ENCODE measurements at regions not wholly inside any gene's neighbourhood (a gene's known extent, or its start where the extent isn't known, plus 50 kb on each side); places are given as distances from the start of the nearest gene placed in this dataset.
A peak's percentile ranks its signal among the peaks of the same experiment; 100 is the strongest.

DNA sequence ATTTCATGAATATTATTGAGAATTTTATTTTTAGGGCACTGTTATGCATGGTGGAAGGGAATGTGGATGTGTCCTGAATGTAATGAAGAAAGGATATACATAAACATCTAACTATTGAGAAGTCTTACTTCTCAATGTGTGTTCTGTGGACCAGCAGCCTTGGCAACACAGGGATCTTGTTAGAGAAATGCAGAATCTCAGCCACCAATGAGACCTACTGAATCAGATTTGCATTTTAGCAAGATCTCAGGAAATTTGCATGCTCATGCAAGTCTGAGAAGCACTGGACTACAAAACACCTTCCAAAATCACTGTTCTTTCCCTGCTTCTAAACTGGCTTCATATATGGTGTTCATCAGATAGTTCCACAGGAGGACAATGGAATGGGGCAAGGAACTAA lies 139.7 kb upstream of the WDFY3 start:
- TF ChIP-seq, protein P1, sequence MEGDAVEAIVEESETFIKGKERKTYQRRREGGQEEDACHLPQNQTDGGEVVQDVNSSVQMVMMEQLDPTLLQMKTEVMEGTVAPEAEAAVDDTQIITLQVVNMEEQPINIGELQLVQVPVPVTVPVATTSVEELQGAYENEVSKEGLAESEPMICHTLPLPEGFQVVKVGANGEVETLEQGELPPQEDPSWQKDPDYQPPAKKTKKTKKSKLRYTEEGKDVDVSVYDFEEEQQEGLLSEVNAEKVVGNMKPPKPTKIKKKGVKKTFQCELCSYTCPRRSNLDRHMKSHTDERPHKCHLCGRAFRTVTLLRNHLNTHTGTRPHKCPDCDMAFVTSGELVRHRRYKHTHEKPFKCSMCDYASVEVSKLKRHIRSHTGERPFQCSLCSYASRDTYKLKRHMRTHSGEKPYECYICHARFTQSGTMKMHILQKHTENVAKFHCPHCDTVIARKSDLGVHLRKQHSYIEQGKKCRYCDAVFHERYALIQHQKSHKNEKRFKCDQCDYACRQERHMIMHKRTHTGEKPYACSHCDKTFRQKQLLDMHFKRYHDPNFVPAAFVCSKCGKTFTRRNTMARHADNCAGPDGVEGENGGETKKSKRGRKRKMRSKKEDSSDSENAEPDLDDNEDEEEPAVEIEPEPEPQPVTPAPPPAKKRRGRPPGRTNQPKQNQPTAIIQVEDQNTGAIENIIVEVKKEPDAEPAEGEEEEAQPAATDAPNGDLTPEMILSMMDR (IDR thresholded peaks at IDR 0.05; ENCODE audit: insufficient read depth, low read depth, low read length, missing control alignments): no peak
- H3K4me3 ChIP-seq (ENCODE audit: low read length): no peak overlapping the region
- DNase-seq (ENCODE audit: low read depth): no peak

DNA sequence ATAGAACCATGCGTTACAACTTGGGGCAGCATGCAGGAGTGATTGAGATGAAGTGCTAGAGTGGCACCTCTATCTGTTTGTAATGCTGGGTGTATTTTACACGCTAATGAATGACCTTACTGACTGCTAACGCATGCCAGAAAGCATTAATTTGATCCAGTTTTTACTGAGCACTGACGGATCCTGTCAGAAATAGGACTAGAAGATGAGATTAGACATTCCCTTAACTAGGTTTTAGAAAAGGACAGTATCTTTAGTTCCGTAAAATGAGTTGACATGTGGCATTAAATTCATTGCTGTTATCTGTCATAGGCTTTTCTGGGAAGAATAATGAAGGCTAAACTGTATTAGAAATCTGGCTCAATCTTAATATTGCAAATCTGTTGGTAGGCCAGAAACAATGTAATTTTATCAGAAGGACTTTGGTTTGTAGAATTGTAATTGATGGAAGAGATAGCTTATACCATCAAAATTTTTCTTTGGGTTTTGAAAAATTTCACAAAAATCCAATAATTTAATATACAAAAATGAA lies 140.4 kb upstream of the WDFY3 start:
- TF ChIP-seq, protein P1 (IDR thresholded peaks at IDR 0.05; ENCODE audit: insufficient read depth, low read depth, low read length, missing control alignments): no peak
- DNase-seq (ENCODE audit: low read depth): no peak
- no peak overlapping the region for H3K4me3 ChIP-seq (ENCODE audit: low read length)

DNA sequence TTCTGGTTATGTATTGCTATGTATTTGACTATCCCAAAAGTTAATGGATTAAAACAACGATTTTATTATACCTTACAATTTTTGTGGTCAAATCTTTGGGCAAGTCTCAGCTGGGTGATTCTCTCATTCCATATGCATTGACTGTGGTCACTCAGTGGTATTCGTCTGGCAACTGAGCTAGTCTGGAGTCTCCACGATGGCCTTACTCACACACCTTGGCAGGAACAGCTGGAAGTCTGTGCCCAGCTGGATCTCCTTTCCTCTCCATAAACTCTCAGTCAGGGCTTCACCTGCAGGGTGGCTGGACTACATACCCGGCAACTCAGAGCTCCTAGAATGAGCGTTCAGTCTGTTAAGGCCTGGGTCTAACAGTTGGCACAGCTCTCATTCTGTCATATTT lies 141.1 kb upstream of the WDFY3 start:
- DNase-seq (ENCODE audit: low read depth): peak; percentile 60
- TF ChIP-seq, protein P1 (IDR thresholded peaks at IDR 0.05; ENCODE audit: insufficient read depth, low read depth, low read length, missing control alignments): no peak
- no peak overlapping the region for H3K4me3 ChIP-seq (ENCODE audit: low read length)

DNA sequence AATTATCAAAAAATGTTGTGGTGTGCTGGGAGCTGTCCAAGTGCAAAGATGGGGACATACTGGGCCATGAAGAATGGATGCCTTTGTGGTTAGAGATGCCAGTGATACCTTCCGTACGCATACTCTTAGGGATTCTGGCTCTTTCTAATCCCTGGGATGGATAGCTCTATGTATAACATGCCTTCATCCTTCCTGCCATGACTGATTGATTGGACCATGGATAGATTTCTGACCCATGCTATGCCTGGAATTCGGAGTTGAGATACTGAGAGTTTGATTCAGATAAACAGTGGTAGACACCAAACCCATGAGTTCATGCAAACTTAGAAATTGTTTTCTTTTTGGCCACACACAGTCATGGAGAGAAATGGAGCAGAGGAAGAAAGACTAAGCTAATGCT lies 147.2 kb upstream of the WDFY3 start:
- TF ChIP-seq, protein P1 (IDR thresholded peaks at IDR 0.05; ENCODE audit: insufficient read depth, low read depth, low read length, missing control alignments): no peak
- DNase-seq (ENCODE audit: low read depth): no peak
- no peak overlapping the region for H3K4me3 ChIP-seq (ENCODE audit: low read length)

DNA sequence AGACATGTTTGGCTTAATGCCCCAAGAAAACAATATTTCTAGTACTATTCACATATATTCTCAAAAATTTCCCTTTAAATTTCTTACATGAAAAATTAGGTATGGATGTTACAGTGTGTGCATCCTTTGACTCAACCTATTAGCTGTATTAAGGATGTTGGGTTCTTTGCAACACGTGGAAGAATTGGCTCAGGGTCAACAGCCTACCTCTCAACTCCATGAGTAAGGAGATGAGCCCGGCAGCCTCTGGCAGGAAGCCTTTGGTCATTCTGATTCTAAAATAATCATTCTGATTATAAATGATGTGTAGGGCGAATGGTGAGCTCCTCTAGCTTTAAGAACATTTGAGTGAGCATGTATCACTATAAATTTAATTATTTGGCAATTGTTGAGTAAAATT lies 148.0 kb upstream of the WDFY3 start:
- DNase-seq (ENCODE audit: low read depth): peak; percentile 36
- no peak overlapping the region for H3K4me3 ChIP-seq (ENCODE audit: low read length)
- TF ChIP-seq, protein P1 (IDR thresholded peaks at IDR 0.05; ENCODE audit: insufficient read depth, low read depth, low read length, missing control alignments): no peak

DNA sequence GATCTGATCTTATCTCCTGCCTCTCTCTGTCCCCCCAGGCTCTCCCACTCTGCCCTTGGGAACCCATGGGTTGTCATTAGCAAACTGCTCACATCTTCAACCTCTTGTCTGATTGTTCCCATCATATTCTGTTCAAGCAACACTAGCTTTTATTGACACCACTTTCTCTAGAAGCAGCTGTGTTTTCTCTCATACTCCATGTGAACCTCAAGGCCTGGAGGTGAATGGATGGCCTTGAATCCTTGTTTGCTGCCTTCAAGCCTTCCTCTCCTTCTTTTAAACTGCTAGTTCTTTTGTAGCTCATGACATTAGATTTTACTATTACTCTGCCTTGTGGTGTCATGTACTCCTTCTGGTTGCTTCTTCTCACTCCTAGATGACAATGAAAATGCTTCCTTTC lies 149.5 kb upstream of the WDFY3 start:
- TF ChIP-seq, protein P1 (IDR thresholded peaks at IDR 0.05; ENCODE audit: insufficient read depth, low read depth, low read length, missing control alignments): no peak
- H3K4me3 ChIP-seq (ENCODE audit: low read length): no peak overlapping the region
- DNase-seq (ENCODE audit: low read depth): no peak

DNA sequence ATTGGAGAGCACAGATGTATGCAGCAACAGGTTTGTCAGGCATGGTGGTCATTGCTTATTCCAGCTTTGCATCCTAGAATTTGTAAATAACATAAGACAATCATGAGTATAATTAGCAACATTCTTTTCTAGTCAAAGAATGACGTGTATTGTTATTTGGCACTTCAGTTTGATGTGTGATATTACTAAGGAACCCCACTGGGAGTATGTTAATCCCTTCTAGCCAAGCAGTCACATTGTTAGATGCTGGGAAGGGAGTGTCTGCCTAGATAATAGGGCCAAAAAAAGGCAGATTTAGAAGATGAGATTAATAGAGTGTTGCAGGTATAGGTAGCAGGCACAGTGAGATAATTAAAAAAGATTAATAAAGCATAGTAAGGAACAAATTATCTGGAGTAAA lies 159.2 kb upstream of the WDFY3 start:
- no peak for DNase-seq (ENCODE audit: low read depth)
- H3K4me3 ChIP-seq (ENCODE audit: low read length): no peak overlapping the region
- TF ChIP-seq, protein P1 (IDR thresholded peaks at IDR 0.05; ENCODE audit: insufficient read depth, low read depth, low read length, missing control alignments): no peak

Data from epithelial cell of esophagus (primary cell).